ENCODE measurements at regions not wholly inside any gene's neighbourhood (a gene's known extent, or its start where the extent isn't known, plus 50 kb on each side); places are given as distances from the start of the nearest gene placed in this dataset.

DNA sequence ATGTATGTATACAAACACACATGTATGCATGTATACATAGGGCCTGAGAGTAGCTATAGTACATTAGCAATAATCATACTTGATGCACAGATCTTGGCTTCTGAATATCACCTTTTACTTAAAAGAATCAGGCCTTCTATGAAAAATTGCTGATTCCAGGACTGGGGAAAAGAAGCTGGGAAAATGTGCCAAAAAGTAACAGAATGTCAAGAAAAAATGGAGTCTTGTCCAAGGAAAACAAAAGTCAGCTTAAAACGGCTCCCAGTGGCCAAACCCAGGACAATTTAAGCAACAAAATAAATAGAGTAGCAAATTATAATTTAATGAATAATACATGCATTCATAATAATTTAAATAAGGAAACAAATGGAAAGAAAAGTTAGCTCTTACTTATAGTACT is 2104.9 kb downstream of the PCDH9 start:
- ChIA-PET CTCF (interaction anchor here (1.0 kb wide), 1 partner anchor 13 kb away, joined by 3 read pairs; no protein-coding TSS in a partner anchor), POLR2A (no interaction called here)
- dilution Hi-C loops (cut with MboI; ENCODE audit: extremely low pct_ligation_motif_present, low sequenced_read_pairs): no loop called here
- no peak for DNase-seq (ENCODE audit: low read depth, low spot score)
- Histone ChIP-seq H3K4me2 (ENCODE audit: insufficient read depth, low read length) (no peak overlapping the region), H3K9me1 (replicated peaks; ENCODE audit: control insufficient read depth, extremely low read depth, insufficient read depth, low read length) (no peaks in the 10 kb centered on the region), H3K9ac (replicated peaks; ENCODE audit: extremely low read depth, insufficient read depth, low read length) (no peak overlapping the region), H3K36me3 (ENCODE audit: control insufficient read depth in 2 of 2, extremely low read depth in 1 of 2, insufficient read depth in 2 of 2, low read length in 2 of 2) (no peaks in the 10 kb centered on the region), H3K4me3 (replicated peaks in 1 of 3; ENCODE audit: insufficient read depth in 1 of 3, low read depth in 1 of 3, low read length in 3 of 3) (no peak overlapping the region), H4K20me1 (replicated peaks; ENCODE audit: control insufficient read depth, extremely low read depth, insufficient read depth, low read length) (no peaks in the 10 kb centered on the region), H3K27ac (ENCODE audit: insufficient read depth, low read depth, low read length) (no peak overlapping the region), H3K79me2 (ENCODE audit: control insufficient read depth, insufficient read depth, low read length) (no peaks in the 10 kb centered on the region), H3K9me3 (replicated peaks; ENCODE audit: control insufficient read depth, insufficient read depth, low read length) (no peaks in the 10 kb centered on the region), H2AFZ (ENCODE audit: low read depth, low read length) (no peak overlapping the region), H3K27me3 (ENCODE audit: control insufficient read depth in 2 of 2, insufficient read depth in 2 of 2, low read length in 2 of 2) (no peaks in the 10 kb centered on the region), H3K4me1 (ENCODE audit: control insufficient read depth, extremely low read depth, insufficient read depth, low read length) (no peaks in the 10 kb centered on the region)
- no peak for FAIRE-seq
- intact Hi-C loops (cut with micrococcal nuclease): no loop called here
- BruUV-seq (replicated peaks): no TSS peak
- TF ChIP-seq POLR2AphosphoS5 (IDR thresholded peaks at IDR 0.05; ENCODE audit: insufficient read depth, low read depth, low read length): no peak
- TF ChIP-seq GATA2 (IDR thresholded peaks at IDR 0.05; ENCODE audit: insufficient read depth, insufficient read length, low read depth, low read length): no peak
- no peak for TF ChIP-seq EZH2 (IDR thresholded peaks at IDR 0.05; ENCODE audit: borderline replicate concordance, low read depth, low read length, severe bottlenecking)
- no peak for TF ChIP-seq MYC (IDR thresholded peaks at IDR 0.05; ENCODE audit: low read depth, low read length)
- no peak for TF ChIP-seq FOS (IDR thresholded peaks at IDR 0.05; ENCODE audit: borderline replicate concordance, insufficient read depth, low read length)

GRCh38 chr13:65112531-65112941 is 2117.6 kb downstream of the PCDH9 start:
- dilution Hi-C loops (cut with MboI; ENCODE audit: extremely low pct_ligation_motif_present, low sequenced_read_pairs): no loop called here
- DNase-seq (ENCODE audit: low read depth, low spot score) (no peak), FAIRE-seq (no peak)
- H3K4me3 ChIP-seq (replicated peaks in 1 of 3; ENCODE audit: insufficient read depth in 1 of 3, low read depth in 1 of 3, low read length in 3 of 3): no peak overlapping the region
- no peaks in the 10 kb centered on the region for H4K20me1 ChIP-seq (replicated peaks; ENCODE audit: control insufficient read depth, extremely low read depth, insufficient read depth, low read length)
- BruUV-seq (replicated peaks): no TSS peak
- no peak overlapping the region for H2AFZ ChIP-seq (ENCODE audit: low read depth, low read length)
- CTCF ChIA-PET: no interaction called here
- no peaks in the 10 kb centered on the region for H3K4me1 ChIP-seq (ENCODE audit: control insufficient read depth, extremely low read depth, insufficient read depth, low read length)
- H3K27me3 ChIP-seq (ENCODE audit: control insufficient read depth in 2 of 2, insufficient read depth in 2 of 2, low read length in 2 of 2): no peaks in the 10 kb centered on the region
- no peak overlapping the region for H3K9ac ChIP-seq (replicated peaks; ENCODE audit: extremely low read depth, insufficient read depth, low read length)
- no peaks in the 10 kb centered on the region for H3K36me3 ChIP-seq (ENCODE audit: control insufficient read depth in 2 of 2, extremely low read depth in 1 of 2, insufficient read depth in 2 of 2, low read length in 2 of 2)
- no peaks in the 10 kb centered on the region for H3K9me1 ChIP-seq (replicated peaks; ENCODE audit: control insufficient read depth, extremely low read depth, insufficient read depth, low read length)
- no peaks in the 10 kb centered on the region for H3K79me2 ChIP-seq (ENCODE audit: control insufficient read depth, insufficient read depth, low read length)
- TF ChIP-seq FOS (IDR thresholded peaks at IDR 0.05; ENCODE audit: borderline replicate concordance, insufficient read depth, low read length) (no peak), MYC (IDR thresholded peaks at IDR 0.05; ENCODE audit: low read depth, low read length) (no peak), POLR2AphosphoS5 (IDR thresholded peaks at IDR 0.05; ENCODE audit: insufficient read depth, low read depth, low read length) (no peak), EZH2 (IDR thresholded peaks at IDR 0.05; ENCODE audit: borderline replicate concordance, low read depth, low read length, severe bottlenecking) (no peak), JUN (IDR thresholded peaks at IDR 0.05; ENCODE audit: borderline replicate concordance, insufficient read depth, insufficient read length, low read depth) (no peak), POLR2A (IDR thresholded peaks at IDR 0.05; ENCODE audit: low read depth, low read length) (no peak), GATA2 (IDR thresholded peaks at IDR 0.05; ENCODE audit: insufficient read depth, insufficient read length, low read depth, low read length) (no peak)
- TF ChIP-seq, protein P1, sequence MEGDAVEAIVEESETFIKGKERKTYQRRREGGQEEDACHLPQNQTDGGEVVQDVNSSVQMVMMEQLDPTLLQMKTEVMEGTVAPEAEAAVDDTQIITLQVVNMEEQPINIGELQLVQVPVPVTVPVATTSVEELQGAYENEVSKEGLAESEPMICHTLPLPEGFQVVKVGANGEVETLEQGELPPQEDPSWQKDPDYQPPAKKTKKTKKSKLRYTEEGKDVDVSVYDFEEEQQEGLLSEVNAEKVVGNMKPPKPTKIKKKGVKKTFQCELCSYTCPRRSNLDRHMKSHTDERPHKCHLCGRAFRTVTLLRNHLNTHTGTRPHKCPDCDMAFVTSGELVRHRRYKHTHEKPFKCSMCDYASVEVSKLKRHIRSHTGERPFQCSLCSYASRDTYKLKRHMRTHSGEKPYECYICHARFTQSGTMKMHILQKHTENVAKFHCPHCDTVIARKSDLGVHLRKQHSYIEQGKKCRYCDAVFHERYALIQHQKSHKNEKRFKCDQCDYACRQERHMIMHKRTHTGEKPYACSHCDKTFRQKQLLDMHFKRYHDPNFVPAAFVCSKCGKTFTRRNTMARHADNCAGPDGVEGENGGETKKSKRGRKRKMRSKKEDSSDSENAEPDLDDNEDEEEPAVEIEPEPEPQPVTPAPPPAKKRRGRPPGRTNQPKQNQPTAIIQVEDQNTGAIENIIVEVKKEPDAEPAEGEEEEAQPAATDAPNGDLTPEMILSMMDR (IDR thresholded peaks at IDR 0.05; ENCODE audit: extremely low read depth in 1 of 2, insufficient read depth in 1 of 2, low read depth in 1 of 2, low read length in 2 of 2): no peak
- TF ChIP-seq, protein P2, sequence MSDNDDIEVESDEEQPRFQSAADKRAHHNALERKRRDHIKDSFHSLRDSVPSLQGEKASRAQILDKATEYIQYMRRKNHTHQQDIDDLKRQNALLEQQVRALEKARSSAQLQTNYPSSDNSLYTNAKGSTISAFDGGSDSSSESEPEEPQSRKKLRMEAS (IDR thresholded peaks at IDR 0.05; ENCODE audit: insufficient read depth, insufficient read length): no peak
- intact Hi-C loops (cut with micrococcal nuclease): no loop called here
- no peaks in the 10 kb centered on the region for H3K9me3 ChIP-seq (replicated peaks; ENCODE audit: control insufficient read depth, insufficient read depth, low read length)
- no peak overlapping the region for H3K4me2 ChIP-seq (ENCODE audit: insufficient read depth, low read length)
- H3K27ac ChIP-seq (ENCODE audit: insufficient read depth, low read depth, low read length): no peak overlapping the region
- POLR2A ChIA-PET: no interaction called here

All from endothelial cell of umbilical vein (primary cell).